NCI-H2171 (cell line): ENCODE measurements at regions not wholly inside any gene's neighbourhood (a gene's known extent, or its start where the extent isn't known, plus 50 kb on each side); places are given as distances from the start of the nearest gene placed in this dataset.
"Not testable (repeated sequence)": the region's sequence is repeated elsewhere in the genome, so short reads cannot be mapped to it uniquely, and the experiment has no call there.

Source experiments
- DNase-seq: peaks from one replicate; lab custom pipeline; 2025; lab: John Stamatoyannopoulos, UW

DNA sequence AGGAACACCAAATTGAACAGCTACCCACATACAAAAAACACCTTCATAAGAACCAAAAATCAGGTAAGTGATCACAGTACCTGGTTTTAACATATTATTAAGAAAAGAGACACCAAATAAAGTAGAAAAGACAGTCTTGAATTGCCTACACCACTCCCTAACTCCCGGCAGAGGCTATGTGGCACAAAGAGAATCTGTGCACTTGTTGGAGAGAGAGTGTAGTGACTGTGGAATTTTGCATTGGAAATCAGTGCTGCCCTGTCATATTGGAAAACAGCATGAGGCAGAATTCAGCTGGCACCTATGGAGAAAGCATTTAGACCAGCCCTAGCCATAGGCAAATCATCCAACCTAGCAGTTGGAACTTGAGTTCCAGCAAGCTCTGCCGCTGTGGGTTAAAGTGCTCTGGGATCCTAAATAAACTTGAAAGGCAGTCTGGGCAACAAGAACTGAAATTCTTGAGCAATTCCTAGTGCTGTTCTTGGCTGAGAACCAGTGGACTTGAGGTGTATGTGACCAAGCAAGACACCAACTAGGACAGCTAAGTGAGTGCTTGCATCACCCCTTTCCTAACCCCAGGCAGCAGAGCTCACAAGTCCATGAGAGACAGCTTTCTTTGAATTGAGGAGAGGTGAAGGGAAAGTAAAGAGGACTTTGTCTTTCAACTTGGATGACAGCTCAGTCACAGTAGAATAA lies 969.6 kb upstream of the ALCAM start:
- DNase-seq = no peak

DNA sequence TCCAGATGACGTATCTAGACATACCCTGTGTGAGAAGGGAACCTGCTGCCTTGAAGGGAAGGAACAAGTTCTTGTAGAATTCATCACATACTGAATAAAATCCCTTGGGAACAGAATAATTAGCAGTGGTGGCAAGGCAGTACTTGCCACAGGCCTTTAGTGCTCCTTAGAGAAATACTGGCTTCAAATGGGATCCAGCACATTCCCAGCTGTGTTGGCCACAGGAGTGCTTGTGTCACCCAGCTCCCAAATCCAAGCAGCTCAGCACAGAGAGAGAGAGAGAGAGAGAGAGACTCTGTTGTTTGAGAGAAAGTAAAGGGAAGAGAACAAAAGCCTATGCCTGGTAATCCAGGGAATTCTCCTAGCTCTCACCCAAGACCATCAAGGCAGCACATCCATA lies 969.0 kb upstream of the ALCAM start:
- DNase-seq = no peak

DNA sequence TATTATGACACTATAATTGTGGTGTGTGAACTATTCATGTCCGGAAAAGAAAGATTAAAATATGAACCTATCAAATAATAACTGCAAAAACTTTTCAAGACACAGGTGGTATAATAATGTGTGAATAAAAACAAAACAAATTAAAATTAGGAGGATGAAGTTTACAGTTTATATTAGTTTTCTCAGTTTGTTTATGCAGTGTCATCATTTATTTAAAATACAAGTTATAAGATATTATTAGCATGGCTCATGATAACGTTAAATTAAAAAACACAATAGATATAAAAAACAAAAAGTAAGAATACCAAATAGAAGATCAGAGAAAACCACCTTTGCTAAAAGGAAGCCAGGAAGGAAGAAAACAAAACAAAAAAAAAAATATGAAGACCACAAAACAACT lies 963.8 kb upstream of the ALCAM start:
- DNase-seq = no peak

DNA sequence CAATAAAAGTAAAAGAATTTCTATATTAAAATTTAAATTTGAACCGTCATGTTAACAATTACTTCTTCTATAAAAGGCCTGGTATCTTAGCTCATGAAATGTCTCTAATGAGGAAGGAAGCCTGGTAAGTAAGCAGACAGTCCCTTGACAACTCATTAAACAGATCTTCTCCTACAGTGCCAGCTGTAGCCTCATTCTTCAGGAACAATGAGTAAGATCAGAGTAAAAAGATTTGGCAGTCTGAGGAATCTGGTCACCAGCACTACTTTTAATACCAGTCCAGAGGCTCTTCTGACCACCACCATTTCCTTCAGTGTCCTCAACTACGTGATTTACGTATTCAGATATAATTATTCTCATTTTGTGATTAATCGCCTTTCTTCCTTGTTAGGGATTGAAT lies 955.0 kb upstream of the ALCAM start:
- no peak for DNase-seq

DNA sequence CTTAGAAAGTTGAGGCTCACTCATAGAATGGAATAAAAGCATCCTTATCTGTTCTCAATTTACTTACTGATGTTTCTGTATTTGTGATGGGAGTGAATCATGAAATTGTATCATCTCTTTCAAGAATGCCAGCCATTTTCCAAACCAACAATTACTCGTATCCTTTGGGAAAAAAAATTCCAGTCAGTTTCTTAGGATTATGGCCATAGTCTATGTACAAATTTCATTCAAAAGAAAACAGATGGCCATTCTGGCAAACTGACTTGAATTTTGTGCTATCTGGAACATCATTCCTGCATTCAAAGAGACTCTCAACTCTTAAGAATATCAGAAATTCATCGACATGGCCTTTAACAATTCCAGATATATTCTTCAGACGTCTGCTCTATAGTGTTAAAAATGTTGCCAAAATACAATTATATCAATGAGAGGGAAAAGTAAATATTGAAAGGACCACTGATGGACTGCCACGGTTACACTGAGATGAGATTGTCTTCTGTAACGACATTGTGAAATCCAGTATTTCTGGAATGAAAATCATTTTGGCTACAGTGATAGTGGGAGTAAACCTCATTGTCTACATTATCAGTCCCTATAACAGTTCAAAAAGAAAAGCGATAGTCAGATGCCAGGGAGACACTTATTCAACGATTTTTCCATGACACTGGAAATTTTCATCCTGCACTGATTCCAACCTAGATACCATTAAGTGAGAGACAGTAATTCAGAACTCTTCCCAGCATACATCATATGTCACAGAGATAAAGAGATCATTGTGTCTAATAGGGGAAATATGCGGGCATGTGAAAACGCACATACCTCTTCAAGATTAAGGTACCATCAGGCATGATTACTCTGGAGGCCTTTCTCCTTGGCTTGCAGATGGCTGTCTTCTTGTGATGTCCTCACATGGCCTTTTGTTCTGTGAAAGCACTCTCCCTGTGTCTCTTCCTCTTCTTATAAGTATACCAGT lies 953.8 kb upstream of the ALCAM start:
- DNase-seq = no peak

DNA sequence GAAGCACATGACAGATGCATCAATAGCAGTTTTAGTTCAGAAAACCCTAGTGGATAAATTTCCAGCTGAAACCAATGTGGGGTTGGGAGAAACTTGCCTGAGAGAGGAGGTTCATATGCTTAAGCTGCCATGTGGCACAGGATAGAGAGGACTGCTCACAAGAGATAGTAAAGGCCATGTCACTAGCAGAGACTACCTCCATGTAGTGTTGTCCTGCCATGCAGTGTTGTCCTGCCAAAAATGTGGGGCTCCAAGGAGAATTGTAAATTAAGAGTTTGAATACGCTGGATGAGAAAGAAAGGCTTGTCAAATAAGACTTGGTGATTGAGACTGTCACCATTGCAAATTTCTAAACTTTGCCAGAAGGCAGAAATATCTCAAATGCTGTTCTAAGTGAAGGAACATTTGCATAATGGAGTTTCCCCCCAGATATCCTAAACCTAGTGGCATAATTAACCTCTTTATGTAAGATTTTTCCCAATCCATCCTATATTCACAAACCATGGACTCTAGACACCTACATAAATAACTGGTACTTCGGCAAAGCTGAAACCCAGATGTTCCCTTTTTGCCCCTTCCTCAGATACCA lies 938.3 kb upstream of the ALCAM start:
- no peak for DNase-seq

DNA sequence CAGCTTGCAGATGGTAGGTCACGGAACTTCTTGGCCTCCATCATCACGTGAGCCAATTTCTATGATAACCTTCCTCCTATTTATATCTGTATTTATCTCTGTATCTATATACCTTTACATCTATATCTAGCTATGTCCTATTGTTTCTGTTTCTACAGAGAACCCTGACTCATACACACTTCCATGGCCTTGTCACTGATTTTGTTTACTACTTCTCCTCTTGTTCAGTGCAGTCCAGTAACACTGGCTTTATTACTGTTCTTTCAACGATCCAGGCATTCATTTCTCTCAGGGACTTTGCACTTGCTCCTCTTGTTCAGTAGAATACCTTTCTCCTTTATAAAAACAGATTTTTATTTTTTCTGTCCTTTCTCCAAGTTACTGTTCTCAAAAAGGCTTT lies 937.0 kb upstream of the ALCAM start:
- no peak for DNase-seq

DNA sequence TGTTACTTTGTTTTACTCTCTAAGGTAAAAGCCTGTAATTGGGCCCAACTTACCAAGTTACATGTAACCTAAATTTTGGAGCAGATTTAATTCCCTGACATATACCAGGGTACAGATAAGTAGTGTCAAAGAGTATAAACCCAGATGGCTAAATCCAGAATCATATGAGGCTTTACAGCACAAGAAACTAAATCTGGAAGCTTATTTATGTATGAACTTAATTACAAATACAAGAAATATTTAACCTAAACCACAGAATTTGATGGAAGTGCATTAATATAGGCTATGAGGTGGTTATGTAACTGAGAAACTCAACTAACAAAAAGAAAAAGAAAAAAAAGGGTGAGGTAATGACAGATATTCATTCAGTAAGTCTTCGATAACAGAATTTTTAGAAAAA lies 930.2 kb upstream of the ALCAM start:
- DNase-seq = no peak

DNA sequence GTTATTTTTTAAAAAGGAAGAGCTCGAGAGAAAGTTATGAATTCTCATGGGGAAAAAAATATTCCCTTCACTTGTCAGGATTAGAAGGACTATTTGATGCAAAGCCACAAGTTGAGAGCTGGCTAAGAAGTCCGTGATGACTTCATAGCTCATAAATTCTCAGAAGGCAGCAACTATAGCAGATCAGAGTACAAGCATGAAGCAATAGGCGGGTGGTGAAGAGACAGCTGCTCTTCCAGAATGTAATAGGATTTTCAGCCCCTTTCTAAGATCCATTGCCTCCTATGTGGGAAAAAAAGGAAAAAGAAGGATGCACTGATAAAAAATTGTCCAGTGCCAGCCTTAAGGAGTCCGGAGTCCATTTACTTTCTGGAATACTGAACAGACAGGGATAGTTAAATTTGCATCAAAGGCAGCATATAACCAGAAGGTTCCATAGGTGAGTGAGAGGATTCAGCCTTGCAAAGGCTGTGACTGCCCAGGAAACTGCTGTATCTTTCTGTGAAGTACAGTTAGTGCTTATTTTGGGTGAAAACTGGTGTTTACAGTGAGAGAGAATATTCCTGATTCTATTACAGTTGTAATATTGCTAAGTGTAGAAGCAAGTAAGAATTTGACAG lies 929.5 kb upstream of the ALCAM start:
- DNase-seq = no peak

DNA sequence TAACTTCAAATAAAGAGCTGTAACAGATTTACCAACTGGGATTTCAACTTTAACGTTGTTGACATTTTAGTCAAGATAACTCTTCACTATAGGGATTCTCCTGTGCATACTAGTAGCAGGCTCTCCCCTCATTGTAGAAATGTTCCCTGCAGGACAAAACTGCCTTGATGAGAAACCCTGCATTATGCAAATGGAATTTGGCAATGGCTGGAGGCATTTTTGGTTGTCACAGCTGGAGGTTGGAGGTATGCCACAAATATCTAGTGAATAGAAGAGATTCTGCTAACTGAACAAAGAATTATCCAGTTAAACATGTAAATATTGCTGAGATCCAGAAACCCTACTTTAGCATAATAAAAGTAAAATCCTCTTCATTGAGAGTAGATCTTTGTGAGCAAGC lies 928.8 kb upstream of the ALCAM start:
- DNase-seq = no peak

DNA sequence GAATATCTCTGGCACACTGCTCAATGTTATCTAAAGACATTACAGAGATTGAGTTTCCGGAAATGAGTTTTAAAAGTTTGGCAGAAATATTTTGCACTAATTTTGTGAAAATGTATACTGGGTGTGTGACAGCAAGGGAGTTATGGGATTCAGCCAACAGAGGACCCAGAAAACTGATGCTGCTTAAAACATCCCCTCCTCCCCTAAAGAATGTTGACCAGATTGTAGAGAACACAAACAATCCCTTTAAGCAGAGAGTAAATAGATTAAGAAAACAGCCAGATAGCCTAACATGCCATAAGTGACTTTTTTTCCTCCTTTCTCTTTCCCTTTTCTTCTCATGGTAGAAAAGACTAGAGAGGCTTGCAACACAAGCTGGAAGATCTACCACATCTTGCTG lies 928.0 kb upstream of the ALCAM start:
- DNase-seq = no peak

DNA sequence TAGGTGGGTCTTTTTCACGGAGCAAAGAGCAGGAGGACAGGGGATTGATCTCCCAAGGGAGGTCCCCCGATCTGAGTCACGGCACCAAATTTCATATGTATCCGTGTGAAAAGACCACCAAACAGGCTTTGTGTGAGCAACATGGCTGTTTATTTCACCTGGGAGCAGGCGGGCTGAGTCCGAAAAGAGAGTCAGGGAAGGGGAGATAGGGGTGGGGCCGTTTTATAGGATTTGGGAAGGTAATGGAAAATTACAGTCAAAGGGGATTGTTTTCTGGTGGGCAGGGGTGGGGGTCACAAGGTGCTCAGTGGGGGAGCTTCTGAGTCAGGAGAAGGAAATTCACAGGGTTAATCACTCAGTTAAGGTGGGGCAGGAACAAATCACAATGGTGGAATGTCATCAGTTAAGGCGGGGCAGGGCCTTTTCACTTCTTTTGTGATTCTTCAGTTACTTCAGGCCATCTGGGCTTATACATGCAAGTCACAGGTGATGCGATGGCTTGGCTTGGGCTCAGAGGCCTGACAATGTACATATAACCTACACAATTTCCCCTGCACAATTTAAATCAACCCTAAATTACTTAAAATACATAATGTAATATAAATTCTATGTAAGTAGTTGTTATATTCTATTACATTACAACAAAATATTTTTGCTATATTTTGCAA lies 921.3 kb upstream of the ALCAM start:
- DNase-seq = not testable (repeated sequence)

DNA sequence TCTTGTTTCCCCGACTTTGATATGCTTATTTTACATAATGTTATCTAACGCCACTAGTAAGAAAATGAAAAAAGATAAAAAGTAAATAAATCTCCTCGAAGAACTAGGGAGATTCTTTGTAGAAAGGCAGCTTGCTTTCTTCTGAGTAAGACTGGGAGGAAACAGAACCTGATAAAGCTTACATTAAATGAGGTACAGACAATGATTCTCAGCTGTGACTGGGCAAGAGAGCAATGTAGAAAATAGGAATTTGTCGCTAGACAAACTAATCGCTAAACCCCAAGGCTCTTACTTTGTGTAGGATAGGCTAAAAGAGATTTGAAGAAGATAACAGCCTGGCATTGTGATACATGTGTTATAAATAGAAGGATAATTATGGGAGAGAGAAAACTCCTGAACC lies 919.0 kb upstream of the ALCAM start:
- no peak for DNase-seq

DNA sequence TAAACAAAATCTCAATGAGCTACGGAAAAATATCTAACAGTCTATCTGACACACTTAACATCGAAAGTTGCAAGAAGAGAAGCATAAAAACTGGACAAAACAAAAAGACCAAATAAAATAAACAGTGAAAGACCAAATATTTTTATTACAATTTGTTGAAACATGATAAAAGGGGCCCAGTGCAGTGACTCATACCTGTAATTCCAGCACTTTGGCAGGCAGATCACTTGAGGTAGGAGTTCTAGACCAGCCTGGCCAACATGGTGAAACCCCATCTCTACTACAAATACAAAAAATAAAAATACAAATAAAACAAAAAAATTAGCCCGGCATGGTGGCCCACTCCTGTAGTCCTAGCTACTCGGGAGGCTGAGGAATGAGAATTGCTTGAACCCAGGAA lies 914.0 kb upstream of the ALCAM start:
- no peak for DNase-seq

DNA sequence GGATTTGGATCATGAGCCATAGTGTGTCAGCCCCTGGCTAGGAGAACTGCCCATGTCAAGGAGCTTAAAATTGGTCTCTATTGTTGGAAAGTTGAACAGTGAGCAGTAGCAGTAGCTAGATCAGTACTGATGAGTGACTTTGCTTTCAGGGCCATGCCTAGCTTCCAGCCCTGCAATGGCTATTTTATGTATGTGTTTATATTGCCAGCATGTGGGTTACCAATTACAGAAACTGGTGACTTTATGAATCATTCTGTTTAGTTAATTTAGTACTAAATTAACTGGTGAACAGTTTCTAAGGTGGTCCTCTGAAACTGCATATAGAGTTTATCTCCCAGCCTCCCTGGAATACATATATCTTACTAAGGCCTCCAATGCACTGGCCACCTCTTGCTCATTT lies 908.1 kb upstream of the ALCAM start:
- no peak for DNase-seq

DNA sequence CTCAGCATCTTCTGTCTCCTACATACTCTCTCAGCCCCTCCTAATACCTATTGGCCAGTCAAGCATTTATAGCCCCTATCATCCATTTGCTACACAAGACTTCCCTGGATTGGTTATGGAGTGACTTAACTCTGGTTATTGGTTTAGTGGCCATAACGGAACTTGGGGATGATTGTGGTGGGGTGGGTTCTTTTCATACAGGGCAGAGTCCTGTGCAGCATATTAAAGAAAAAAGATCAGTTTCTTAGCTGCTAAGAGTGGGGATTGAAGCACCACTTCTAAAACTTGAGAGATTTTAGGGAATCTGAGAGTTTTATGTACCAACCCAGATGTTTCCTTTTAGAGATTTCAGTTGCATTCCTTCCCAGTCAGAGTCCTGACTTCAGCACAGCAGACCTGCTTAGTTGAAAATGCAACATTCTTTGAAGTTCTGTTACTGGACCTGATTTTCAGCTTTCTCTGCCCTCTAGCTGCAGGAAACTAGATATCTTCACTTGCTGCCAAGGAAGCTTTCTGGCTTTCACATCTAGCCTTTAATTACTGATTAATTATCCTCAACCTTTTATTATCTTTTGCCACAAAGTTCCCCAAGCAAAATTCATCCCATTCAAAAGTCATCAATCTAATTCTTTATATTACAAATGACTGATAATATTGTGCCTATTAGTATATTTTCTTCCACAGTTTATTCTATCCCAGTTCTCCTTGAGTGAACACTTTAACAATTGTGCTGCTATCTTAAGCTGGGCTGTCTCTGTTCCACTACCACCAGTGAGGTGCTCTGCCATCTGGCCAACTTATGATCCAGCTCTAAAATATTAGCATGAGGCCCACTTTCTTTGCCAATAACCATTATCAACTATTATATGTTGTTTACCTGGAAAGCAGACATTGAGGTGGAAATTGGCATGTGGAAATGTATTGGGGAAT lies 906.0 kb upstream of the ALCAM start:
- no peak for DNase-seq

DNA sequence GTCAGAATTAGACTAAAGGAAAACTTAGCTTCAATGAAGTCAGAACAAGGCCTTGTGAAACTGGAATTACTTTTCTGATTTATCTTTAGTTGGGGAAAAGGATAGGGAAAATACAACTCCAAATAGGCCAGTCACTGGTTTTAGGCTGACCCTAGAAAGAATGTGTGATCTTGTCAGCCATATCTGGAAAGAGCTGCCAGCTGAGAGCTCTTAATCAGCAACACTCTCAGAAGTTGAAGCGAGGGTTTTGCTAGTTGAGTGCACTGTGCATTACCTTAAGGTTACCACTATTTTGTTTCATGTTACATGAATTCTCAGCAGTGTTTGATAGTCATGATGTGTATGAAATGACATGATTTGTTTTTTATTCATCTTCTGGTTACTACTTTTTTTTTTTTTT lies 905.3 kb upstream of the ALCAM start:
- no peak for DNase-seq

DNA sequence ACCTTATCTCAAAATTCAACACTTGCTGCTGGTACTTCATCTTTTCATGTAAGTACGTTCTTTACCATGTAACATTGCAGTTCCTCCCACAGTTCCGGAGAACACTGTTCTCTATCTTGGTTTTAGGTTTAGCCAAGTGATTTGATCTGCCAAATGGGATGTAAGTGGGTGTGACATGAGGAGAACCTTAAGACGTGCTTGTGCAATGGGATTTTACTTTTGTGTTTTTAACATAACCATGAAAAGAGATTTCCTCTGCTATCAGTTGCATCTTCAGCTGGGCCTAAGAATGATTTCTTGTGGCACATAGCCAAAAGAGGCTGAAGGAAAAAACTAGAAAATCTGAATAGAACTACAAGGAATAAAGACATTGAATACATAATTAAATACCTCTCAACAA lies 894.5 kb upstream of the ALCAM start:
- no peak for DNase-seq

DNA sequence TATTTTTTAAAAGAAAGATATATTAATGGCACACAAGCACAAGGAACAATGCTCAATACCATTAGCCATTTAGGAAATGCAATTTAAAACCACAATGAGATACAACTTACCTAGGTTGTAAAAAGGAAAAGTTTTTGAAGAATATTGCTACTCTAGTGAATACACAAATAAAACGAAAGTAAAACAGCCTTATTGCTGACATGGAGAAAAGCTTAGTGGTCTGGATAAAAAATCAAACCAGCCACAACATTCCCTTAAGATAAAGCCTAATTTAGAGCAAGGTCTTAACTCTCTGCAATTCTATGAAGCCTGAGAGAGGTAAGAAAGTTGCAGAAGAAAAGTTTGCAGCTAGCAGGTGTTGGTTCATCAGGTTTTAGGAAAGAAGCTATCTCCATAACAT lies 892.7 kb upstream of the ALCAM start:
- DNase-seq = no peak

DNA sequence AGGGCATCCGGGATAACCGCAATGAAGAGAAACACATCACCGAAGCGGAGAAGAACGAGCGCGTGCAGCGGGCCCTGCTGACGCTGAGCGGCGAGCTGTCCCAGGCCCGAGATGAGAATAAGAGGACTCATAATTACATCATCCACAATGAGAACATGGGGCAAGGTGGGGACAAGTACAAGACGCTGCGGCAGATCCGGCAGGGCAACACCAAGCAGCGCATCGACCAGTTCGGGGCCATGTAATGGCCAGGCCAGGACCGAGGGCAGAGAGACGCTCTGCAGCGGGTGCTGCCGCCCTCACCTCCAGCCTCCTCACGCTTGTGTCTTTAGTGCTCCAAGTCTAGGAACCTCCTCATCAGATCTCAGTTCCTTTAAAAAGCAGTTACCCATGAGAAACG lies 863.7 kb upstream of the ALCAM start:
- DNase-seq = no peak
